ENCODE measurements at regions not wholly inside any gene's neighbourhood (a gene's known extent, or its start where the extent isn't known, plus 50 kb on each side); places are given as distances from the start of the nearest gene placed in this dataset.

DNA sequence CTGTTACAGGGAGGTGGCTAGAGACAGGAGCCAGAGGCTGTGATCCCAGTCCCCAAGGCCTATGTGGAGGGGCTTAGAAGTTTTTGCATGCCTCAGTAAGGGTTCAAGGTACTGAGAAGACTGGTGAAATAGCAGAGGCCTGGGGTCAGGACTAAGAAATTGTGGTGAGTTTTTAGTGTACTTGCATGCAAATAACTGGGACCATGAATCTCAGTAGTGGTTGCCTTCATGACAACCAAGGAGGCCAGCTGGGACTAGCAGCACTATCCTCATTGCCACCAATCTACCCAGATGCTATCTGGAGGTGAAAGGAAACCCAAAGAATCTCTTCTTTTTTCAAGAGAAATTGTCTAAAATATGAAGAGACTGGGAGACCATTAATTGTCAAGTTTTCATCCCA, 395.1 kb downstream of the CETN3 start:
- Histone ChIP-seq H3K4me1 (no peaks in the 10 kb centered on the region), H3K36me3 (no peaks in the 10 kb centered on the region), H3K27ac (no peak overlapping the region), H3K27me3 (no peaks in the 10 kb centered on the region), H3K4me3 (no peak overlapping the region), H3K9me3 (no peaks in the 10 kb centered on the region)
- DNase-seq (no peak), ATAC-seq (no peak)
- intact Hi-C loops (cut with DNase I): no loop called here
- TF ChIP-seq, protein P1, sequence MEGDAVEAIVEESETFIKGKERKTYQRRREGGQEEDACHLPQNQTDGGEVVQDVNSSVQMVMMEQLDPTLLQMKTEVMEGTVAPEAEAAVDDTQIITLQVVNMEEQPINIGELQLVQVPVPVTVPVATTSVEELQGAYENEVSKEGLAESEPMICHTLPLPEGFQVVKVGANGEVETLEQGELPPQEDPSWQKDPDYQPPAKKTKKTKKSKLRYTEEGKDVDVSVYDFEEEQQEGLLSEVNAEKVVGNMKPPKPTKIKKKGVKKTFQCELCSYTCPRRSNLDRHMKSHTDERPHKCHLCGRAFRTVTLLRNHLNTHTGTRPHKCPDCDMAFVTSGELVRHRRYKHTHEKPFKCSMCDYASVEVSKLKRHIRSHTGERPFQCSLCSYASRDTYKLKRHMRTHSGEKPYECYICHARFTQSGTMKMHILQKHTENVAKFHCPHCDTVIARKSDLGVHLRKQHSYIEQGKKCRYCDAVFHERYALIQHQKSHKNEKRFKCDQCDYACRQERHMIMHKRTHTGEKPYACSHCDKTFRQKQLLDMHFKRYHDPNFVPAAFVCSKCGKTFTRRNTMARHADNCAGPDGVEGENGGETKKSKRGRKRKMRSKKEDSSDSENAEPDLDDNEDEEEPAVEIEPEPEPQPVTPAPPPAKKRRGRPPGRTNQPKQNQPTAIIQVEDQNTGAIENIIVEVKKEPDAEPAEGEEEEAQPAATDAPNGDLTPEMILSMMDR (IDR thresholded peaks at IDR 0.05): no peak

- H3K36me3 ChIP-seq: no peaks in the 10 kb centered on the region
- intact Hi-C loops (cut with DNase I): no loop called here
- TF ChIP-seq, protein P1 (IDR thresholded peaks at IDR 0.05): no peak
- H3K27ac ChIP-seq: no peak overlapping the region
- no peaks in the 10 kb centered on the region for H3K4me1 ChIP-seq
- H3K9me3 ChIP-seq: no peaks in the 10 kb centered on the region
- no peak for DNase-seq
- no peak for ATAC-seq
- H3K27me3 ChIP-seq: no peaks in the 10 kb centered on the region
- H3K4me3 ChIP-seq: no peak overlapping the region
Measured at GRCh38 chr5:90000351-90000750, 409.2 kb downstream of the CETN3 start.

- intact Hi-C loops (cut with DNase I): no loop called here
- Histone ChIP-seq H3K27ac (no peak overlapping the region), H3K27me3 (no peaks in the 10 kb centered on the region), H3K4me3 (no peak overlapping the region), H3K9me3 (no peaks in the 10 kb centered on the region), H3K4me1 (no peaks in the 10 kb centered on the region), H3K36me3 (no peaks in the 10 kb centered on the region)
- DNase-seq: no peak
- ATAC-seq: no peak
- TF ChIP-seq, protein P1 (IDR thresholded peaks at IDR 0.05): no peak
Measured at GRCh38 chr5:89998519-89999305, 410.8 kb downstream of the CETN3 start.

GRCh38 chr5:89996890-89997289, 412.7 kb downstream of the CETN3 start:
- TF ChIP-seq, protein P1 (IDR thresholded peaks at IDR 0.05): no peak
- Histone ChIP-seq H3K9me3 (no peaks in the 10 kb centered on the region), H3K4me3 (no peak overlapping the region), H3K4me1 (no peaks in the 10 kb centered on the region), H3K27me3 (no peaks in the 10 kb centered on the region), H3K36me3 (no peaks in the 10 kb centered on the region), H3K27ac (no peak overlapping the region)
- intact Hi-C loops (cut with DNase I): no loop called here
- no peak for ATAC-seq
- DNase-seq: no peak

GRCh38 chr5:89996335-89996734, 413.2 kb downstream of the CETN3 start:
- intact Hi-C loops (cut with DNase I): no loop called here
- Histone ChIP-seq H3K27ac (no peak overlapping the region), H3K4me1 (no peaks in the 10 kb centered on the region), H3K4me3 (no peak overlapping the region), H3K36me3 (no peaks in the 10 kb centered on the region), H3K27me3 (no peaks in the 10 kb centered on the region), H3K9me3 (no peaks in the 10 kb centered on the region)
- TF ChIP-seq, protein P1 (IDR thresholded peaks at IDR 0.05): no peak
- DNase-seq (no peak), ATAC-seq (no peak)
